BE2C (cell line): ENCODE measurements at regions not wholly inside any gene's neighbourhood (a gene's known extent, or its start where the extent isn't known, plus 50 kb on each side); places are given as distances from the start of the nearest gene placed in this dataset.

Experiments used
- DNase-seq: peaks from one replicate; pipeline ENCODE4 v3.0.0-alpha.2; 2020
- H3K27me3 ChIP-seq: fragments of 250-450 bp; sonication (Bioruptor Pico); 2 replicates; pipeline ENCODE4 v1.5.1; 2020; ENCODE audit warnings: mild to moderate bottlenecking
- H3K36me3 ChIP-seq: fragments of 250-450 bp; sonication (Bioruptor Pico); 2 replicates; pipeline ENCODE4 v1.5.1; 2020; ENCODE audit warnings: mild to moderate bottlenecking
- H3K4me1 ChIP-seq: fragments of 250-450 bp; sonication (Bioruptor Pico); 2 replicates; pipeline ENCODE4 v1.5.1; 2020
- H3K4me3 ChIP-seq: 2 replicates; pipeline ENCODE4 v1.5.1; 2011; ENCODE audit warnings: low read depth, low read length
- H3K9me3 ChIP-seq: fragments of 250-450 bp; sonication (Bioruptor Pico); 2 replicates; pipeline ENCODE4 v1.5.1; 2020
- CTCF ChIP-seq: IDR thresholded peaks from 2 replicates; pipeline ENCODE4 v1.5.1; 2012; ENCODE audit warnings: mild to moderate bottlenecking, low read depth, low read length

GRCh38 chr5:103498800-103499551, 63.6 kb downstream of the NUDT12 start:
- no peak for DNase-seq
- no peak for TF ChIP-seq CTCF
- Histone ChIP-seq H3K4me3 (no peak overlapping the region), H3K27me3 (no peaks in the 10 kb centered on the region), H3K36me3 (no peaks in the 10 kb centered on the region), H3K9me3 (no peaks in the 10 kb centered on the region), H3K4me1 (no peaks in the 10 kb centered on the region)

- DNase-seq: no peak
- no peaks in the 10 kb centered on the region for H3K9me3 ChIP-seq
- no peaks in the 10 kb centered on the region for H3K4me1 ChIP-seq
- H3K27me3 ChIP-seq: no peaks in the 10 kb centered on the region
- no peak overlapping the region for H3K4me3 ChIP-seq
- no peak for TF ChIP-seq CTCF
- H3K36me3 ChIP-seq: no peaks in the 10 kb centered on the region
Observed at GRCh38 chr5:103498211-103498610, 64.4 kb downstream of the NUDT12 start.

GRCh38 chr5:103497781-103498180, 64.8 kb downstream of the NUDT12 start:
- no peak for DNase-seq
- no peaks in the 10 kb centered on the region for H3K36me3 ChIP-seq
- H3K9me3 ChIP-seq: no peaks in the 10 kb centered on the region
- no peaks in the 10 kb centered on the region for H3K27me3 ChIP-seq
- no peaks in the 10 kb centered on the region for H3K4me1 ChIP-seq
- no peak overlapping the region for H3K4me3 ChIP-seq
- TF ChIP-seq CTCF: no peak

- Histone ChIP-seq H3K4me3 (no peak overlapping the region), H3K9me3 (no peaks in the 10 kb centered on the region), H3K4me1 (peaks cover 14% of the 10 kb centered on the region), H3K27me3 (no peaks in the 10 kb centered on the region), H3K36me3 (no peaks in the 10 kb centered on the region)
- no peak for DNase-seq
- no peak for TF ChIP-seq CTCF
Observed at GRCh38 chr5:103490030-103490739, 72.4 kb downstream of the NUDT12 start.

GRCh38 chr5:103489307-103489706, 73.3 kb downstream of the NUDT12 start:
- no peak for DNase-seq
- Histone ChIP-seq H3K4me1 (peaks cover 14% of the 10 kb centered on the region), H3K36me3 (no peaks in the 10 kb centered on the region), H3K9me3 (no peaks in the 10 kb centered on the region), H3K27me3 (no peaks in the 10 kb centered on the region), H3K4me3 (no peak overlapping the region)
- TF ChIP-seq CTCF: no peak

- Histone ChIP-seq H3K9me3 (no peaks in the 10 kb centered on the region), H3K4me3 (no peak overlapping the region), H3K36me3 (no peaks in the 10 kb centered on the region), H3K27me3 (no peaks in the 10 kb centered on the region), H3K4me1 (peaks cover 14% of the 10 kb centered on the region)
- DNase-seq: no peak
- no peak for TF ChIP-seq CTCF
Observed at GRCh38 chr5:103487822-103488493, 74.6 kb downstream of the NUDT12 start.
